ENCODE measurements at regions not wholly inside any gene's neighbourhood (a gene's known extent, or its start where the extent isn't known, plus 50 kb on each side); places are given as distances from the start of the nearest gene placed in this dataset.
"Not testable (repeated sequence)": the region's sequence is repeated elsewhere in the genome, so short reads cannot be mapped to it uniquely, and the experiment has no call there.

GRCh38 chr7:29677254-29677653 lies 113.6 kb downstream of the PRR15 start:
- Mint-ChIP-seq H3K27ac (peak overlapping the region in 1 of 9 donors; percentile 13), H3K27me3 (peaks cover 4 to 19% (median 7%) of the 10 kb centered on the region in 5 donors)
- H3K9me3 ChIP-seq (ENCODE audit: control insufficient read depth in 2 of 3, low read length in 3 of 3); H3K36me3 ChIP-seq (ENCODE audit: control insufficient read depth in 2 of 3, insufficient read depth in 3 of 3, low read length in 3 of 3); H3K27ac ChIP-seq (ENCODE audit: low read depth, low read length); ATAC-seq; H3K27me3 ChIP-seq (ENCODE audit: control insufficient read depth in 2 of 2, insufficient read depth in 2 of 2, low read length in 2 of 2); DNase-seq; H3K4me3 ChIP-seq (ENCODE audit: low read length); intact Hi-C loops (cut with micrococcal nuclease); H3K36me3 Mint-ChIP-seq; H3K4me1 Mint-ChIP-seq; H3K4me3 Mint-ChIP-seq; CTCF ChIA-PET; H3K4me1 ChIP-seq (ENCODE audit: control insufficient read depth in 2 of 2, insufficient read depth in 2 of 2, low read length in 2 of 2); H3K9me3 Mint-ChIP-seq; POLR2A ChIA-PET: not testable (repeated sequence)

DNA sequence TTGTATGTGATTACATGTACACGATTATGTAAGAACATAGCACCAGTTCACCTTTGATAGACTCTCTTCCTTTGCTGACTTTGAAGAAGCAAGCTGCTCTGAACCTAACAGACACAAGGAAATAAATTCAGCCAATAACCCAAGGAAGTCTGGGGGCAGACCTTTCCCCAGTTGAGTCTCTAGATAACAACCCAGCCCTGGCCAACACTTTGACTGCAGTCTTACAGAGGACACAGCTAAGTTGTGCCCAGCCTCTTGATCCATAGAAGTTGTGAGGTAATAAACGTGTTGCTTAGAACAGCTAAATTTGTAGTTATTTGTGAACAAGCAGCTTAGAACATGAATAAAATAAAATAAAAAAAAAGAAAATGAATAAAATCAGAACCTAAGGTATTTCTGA lies 116.3 kb downstream of the PRR15 start:
- H3K4me3 ChIP-seq (ENCODE audit: low read length) = not testable (repeated sequence)

GRCh38 chr7:29680601-29681000 lies 117.0 kb downstream of the PRR15 start:
- CTCF ChIA-PET; H3K4me3 Mint-ChIP-seq; H3K9me3 ChIP-seq (ENCODE audit: control insufficient read depth in 2 of 3, low read length in 3 of 3); ATAC-seq; H3K36me3 Mint-ChIP-seq; H3K4me3 ChIP-seq (ENCODE audit: low read length); H3K4me1 ChIP-seq (ENCODE audit: control insufficient read depth in 2 of 2, insufficient read depth in 2 of 2, low read length in 2 of 2); intact Hi-C loops (cut with micrococcal nuclease); DNase-seq; POLR2A ChIA-PET; H3K4me1 Mint-ChIP-seq; H3K27me3 ChIP-seq (ENCODE audit: control insufficient read depth in 2 of 2, insufficient read depth in 2 of 2, low read length in 2 of 2); H3K27ac ChIP-seq (ENCODE audit: low read depth, low read length); H3K36me3 ChIP-seq (ENCODE audit: control insufficient read depth in 2 of 3, insufficient read depth in 3 of 3, low read length in 3 of 3); H3K27ac Mint-ChIP-seq; H3K9me3 Mint-ChIP-seq: not testable (repeated sequence)
- H3K27me3 Mint-ChIP-seq = peaks cover 4 to 26% (median 5%) of the 10 kb centered on the region in 5 donors

More for the DNA sequence above, 116.3 kb downstream of the PRR15 start:
- DNase-seq; intact Hi-C loops (cut with micrococcal nuclease); ATAC-seq; H3K27ac ChIP-seq (ENCODE audit: low read depth, low read length); H3K27ac Mint-ChIP-seq; POLR2A ChIA-PET; H3K27me3 ChIP-seq (ENCODE audit: control insufficient read depth in 2 of 2, insufficient read depth in 2 of 2, low read length in 2 of 2); H3K36me3 Mint-ChIP-seq; H3K9me3 ChIP-seq (ENCODE audit: control insufficient read depth in 2 of 3, low read length in 3 of 3); H3K9me3 Mint-ChIP-seq; H3K36me3 ChIP-seq (ENCODE audit: control insufficient read depth in 2 of 3, insufficient read depth in 3 of 3, low read length in 3 of 3); H3K4me3 Mint-ChIP-seq; CTCF ChIA-PET; H3K4me1 Mint-ChIP-seq; H3K4me1 ChIP-seq (ENCODE audit: control insufficient read depth in 2 of 2, insufficient read depth in 2 of 2, low read length in 2 of 2): not testable (repeated sequence)
- H3K27me3 Mint-ChIP-seq = peaks cover 4 to 26% (median 5%) of the 10 kb centered on the region in 5 donors

- H3K27me3 ChIP-seq (ENCODE audit: control insufficient read depth in 2 of 2, insufficient read depth in 2 of 2, low read length in 2 of 2); intact Hi-C loops (cut with micrococcal nuclease); H3K9me3 ChIP-seq (ENCODE audit: control insufficient read depth in 2 of 3, low read length in 3 of 3); H3K27ac ChIP-seq (ENCODE audit: low read depth, low read length); H3K36me3 Mint-ChIP-seq; H3K9me3 Mint-ChIP-seq; H3K36me3 ChIP-seq (ENCODE audit: control insufficient read depth in 2 of 3, insufficient read depth in 3 of 3, low read length in 3 of 3); POLR2A ChIA-PET; H3K4me1 ChIP-seq (ENCODE audit: control insufficient read depth in 2 of 2, insufficient read depth in 2 of 2, low read length in 2 of 2); CTCF ChIA-PET: not testable (repeated sequence)
- H3K4me3 Mint-ChIP-seq = peak overlapping the region; percentile 73 to 99 (median 83)
- ATAC-seq = peak; percentile 42
- peak overlapping the region in 4 of 9 donors; percentile 55 to 74 (median 70) for H3K27ac Mint-ChIP-seq
- peaks cover 5 to 41% (median 20%) of the 10 kb centered on the region in 5 donors for H3K27me3 Mint-ChIP-seq
- H3K4me1 Mint-ChIP-seq = peaks cover 0 to 10% (median 6%) of the 10 kb centered on the region in 7 donors
- peak in 5 of 9 donors; percentile 0 to 20 (median 4) for DNase-seq
- H3K4me3 ChIP-seq (ENCODE audit: low read length) = peak overlapping the region; percentile 35
Observed at GRCh38 chr7:29684151-29684786, 120.6 kb downstream of the PRR15 start.

DNA sequence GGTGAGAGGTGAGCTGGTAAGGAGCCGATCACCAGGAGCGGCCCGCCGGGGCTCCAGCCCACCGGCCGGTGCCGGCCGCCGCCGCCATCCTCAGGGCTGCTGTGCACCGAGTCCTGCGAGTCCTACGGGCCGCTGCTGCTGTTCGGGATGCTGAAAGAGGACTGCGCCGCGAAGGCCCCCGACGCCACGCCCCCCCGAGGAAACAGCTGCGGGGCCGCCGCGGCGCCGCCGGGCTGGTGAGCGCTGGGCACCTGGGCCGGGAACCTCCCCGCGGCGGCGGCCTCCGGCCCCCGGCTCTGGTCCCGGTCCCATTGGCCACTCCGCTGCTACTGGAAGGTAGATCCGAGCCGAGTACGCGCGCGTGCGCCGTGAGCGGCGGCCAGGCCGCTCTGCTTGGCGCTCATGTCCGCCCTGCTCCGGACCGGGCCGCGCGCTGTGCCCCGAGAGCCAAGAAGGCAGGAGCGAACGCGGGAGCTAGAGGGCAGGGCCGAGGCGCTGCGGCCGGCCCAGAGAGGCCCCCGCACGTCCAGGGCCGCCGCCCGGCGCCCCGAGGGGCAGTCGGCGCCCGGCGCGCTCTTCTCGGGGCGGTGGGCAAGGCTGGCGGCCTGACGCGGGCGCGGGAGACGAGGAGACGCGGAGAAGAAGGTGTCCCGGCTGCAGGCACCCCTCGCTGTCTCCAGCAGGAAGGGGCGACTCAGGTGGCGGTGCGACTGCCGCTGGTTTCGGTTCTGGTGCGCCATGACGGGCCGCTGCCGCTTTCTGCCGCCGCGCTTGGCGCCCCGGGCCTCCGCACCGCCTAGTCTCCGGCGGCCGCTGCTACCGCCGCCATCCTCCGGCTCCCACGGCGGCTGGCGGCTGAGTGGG lies 121.3 kb upstream of the WIPF3 start:
- Mint-ChIP-seq H3K36me3 (peaks cover 0 to 3% (median 0%) of the 10 kb centered on the region in 5 donors), H3K4me1 (peaks cover 0 to 10% (median 6%) of the 10 kb centered on the region in 7 donors), H3K27me3 (peaks cover 5 to 43% (median 20%) of the 10 kb centered on the region in 5 donors), H3K4me3 (peak overlapping the region; percentile 73 to 99 (median 83)), H3K9me3 (no peaks in the 10 kb centered on the region), H3K27ac (peak overlapping the region in 2 of 9 donors; percentile 55 to 71)
- H3K36me3 ChIP-seq (ENCODE audit: control insufficient read depth in 2 of 3, insufficient read depth in 3 of 3, low read length in 3 of 3) = no peaks in the 10 kb centered on the region
- ChIA-PET CTCF (no interaction called here), POLR2A (no interaction called here)
- H3K4me1 ChIP-seq (ENCODE audit: control insufficient read depth in 2 of 2, insufficient read depth in 2 of 2, low read length in 2 of 2) = no peaks in the 10 kb centered on the region
- no peaks in the 10 kb centered on the region for H3K9me3 ChIP-seq (ENCODE audit: control insufficient read depth in 2 of 3, low read length in 3 of 3)
- intact Hi-C loops (cut with micrococcal nuclease) = no loop called here
- H3K27ac ChIP-seq (ENCODE audit: low read depth, low read length) = peak overlapping the region; percentile 53
- DNase-seq (peak in 8 of 9 donors; percentile 13 to 58 (median 40)), ATAC-seq (peak; percentile 86)
- H3K27me3 ChIP-seq (ENCODE audit: control insufficient read depth in 2 of 2, insufficient read depth in 2 of 2, low read length in 2 of 2) = no peaks in the 10 kb centered on the region
- H3K4me3 ChIP-seq (ENCODE audit: low read length) = peak overlapping the region; percentile 35

GRCh38 chr7:29685651-29686271 lies 120.5 kb upstream of the WIPF3 start:
- POLR2A ChIA-PET = not testable (repeated sequence)

More at GRCh38 chr7:29685651-29686271, 120.5 kb upstream of the WIPF3 start:
- H3K36me3 Mint-ChIP-seq; H3K9me3 ChIP-seq (ENCODE audit: control insufficient read depth in 2 of 3, low read length in 3 of 3); H3K27ac Mint-ChIP-seq; intact Hi-C loops (cut with micrococcal nuclease); H3K36me3 ChIP-seq (ENCODE audit: control insufficient read depth in 2 of 3, insufficient read depth in 3 of 3, low read length in 3 of 3); DNase-seq; H3K27ac ChIP-seq (ENCODE audit: low read depth, low read length); H3K9me3 Mint-ChIP-seq; H3K4me1 ChIP-seq (ENCODE audit: control insufficient read depth in 2 of 2, insufficient read depth in 2 of 2, low read length in 2 of 2); H3K4me3 ChIP-seq (ENCODE audit: low read length); H3K27me3 ChIP-seq (ENCODE audit: control insufficient read depth in 2 of 2, insufficient read depth in 2 of 2, low read length in 2 of 2); CTCF ChIA-PET: not testable (repeated sequence)
- Mint-ChIP-seq H3K27me3 (peaks cover 5 to 41% (median 20%) of the 10 kb centered on the region in 5 donors), H3K4me1 (peaks cover 0 to 10% (median 6%) of the 10 kb centered on the region in 7 donors), H3K4me3 (peak overlapping the region; percentile 55 to 99 (median 68))
- peak; percentile 8 for ATAC-seq
